ENCODE measurements at regions not wholly inside any gene's neighbourhood (a gene's known extent, or its start where the extent isn't known, plus 50 kb on each side); places are given as distances from the start of the nearest gene placed in this dataset.

DNA sequence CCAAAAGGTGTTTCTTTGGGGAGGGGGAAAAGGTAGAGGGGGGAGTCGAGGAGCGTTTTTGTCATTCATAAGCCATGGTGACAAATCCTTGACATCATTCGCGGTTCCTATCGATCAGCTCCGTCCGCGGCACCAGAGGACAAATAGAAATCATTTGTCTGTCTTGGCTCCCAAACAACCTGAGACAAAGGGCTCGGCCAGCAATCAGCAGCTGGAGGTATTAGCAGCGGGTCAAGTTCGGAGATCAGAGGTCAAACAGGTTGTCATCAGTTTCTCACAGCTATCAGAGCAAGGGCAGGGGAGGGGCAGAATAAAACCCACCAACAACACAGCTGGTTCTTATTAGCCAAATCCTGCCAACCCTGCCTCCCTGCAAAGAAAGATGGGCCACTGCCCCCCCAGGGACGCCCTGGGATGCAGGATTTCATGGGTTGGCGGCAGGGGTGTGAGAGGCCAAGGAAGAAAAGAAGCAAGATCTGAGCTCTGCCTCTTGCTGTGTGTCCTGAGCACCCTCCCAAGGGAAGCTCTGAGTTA is 145.3 kb upstream of the LHX1 start:
- H3K27ac Mint-ChIP-seq: no peak overlapping the region
- intact Hi-C loops (cut with micrococcal nuclease): no loop called here
- no peaks in the 10 kb centered on the region for H3K36me3 Mint-ChIP-seq
- ChIA-PET POLR2A (ENCODE audit: partially characterized antibody) (no interaction called here), CTCF (ENCODE audit: partially characterized antibody) (no interaction called here)
- no peak for DNase-seq
- H3K9me3 Mint-ChIP-seq: peaks cover 0 to 3% (median 0%) of the 10 kb centered on the region in 8 donors
- no peaks in the 10 kb centered on the region for H3K9me3 ChIP-seq (ENCODE audit: control insufficient read depth in 1 of 2, low read length in 2 of 2)
- no peak overlapping the region for H3K4me3 Mint-ChIP-seq
- H3K36me3 ChIP-seq (ENCODE audit: insufficient read depth, low read length): no peaks in the 10 kb centered on the region
- no peak overlapping the region for H3K27ac ChIP-seq (ENCODE audit: low read depth, low read length)
- H3K4me3 ChIP-seq (ENCODE audit: low read length in 2 of 2): no peak overlapping the region
- H3K4me1 ChIP-seq (ENCODE audit: insufficient read depth, low read length): no peaks in the 10 kb centered on the region
- H3K4me1 Mint-ChIP-seq: no peaks in the 10 kb centered on the region
- peaks cover 4% of the 10 kb centered on the region for H3K27me3 ChIP-seq (ENCODE audit: insufficient read depth, low read length)
- H3K27me3 Mint-ChIP-seq: peaks cover 9 to 11% of the 10 kb centered on the region in 2 donors

DNA sequence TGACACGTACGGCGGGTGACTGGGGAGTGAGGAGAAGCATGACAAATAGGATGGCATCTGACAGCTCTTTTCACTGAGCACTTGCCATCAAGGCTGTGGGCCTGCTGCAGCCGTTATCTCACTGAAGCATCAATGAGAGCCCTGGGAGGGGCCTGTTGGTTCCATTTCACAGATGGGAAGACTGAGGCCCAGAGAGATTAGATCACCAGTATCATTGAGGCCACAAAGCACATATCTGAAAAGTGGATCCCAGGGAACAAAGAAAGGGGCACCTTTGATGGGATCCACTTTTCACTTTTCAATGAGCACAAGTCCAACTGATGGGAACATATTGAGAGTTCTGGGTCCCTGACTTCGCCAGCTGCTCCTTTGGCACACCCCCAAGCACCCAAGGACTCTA is 144.4 kb upstream of the LHX1 start:
- DNase-seq: no peak
- Mint-ChIP-seq H3K4me3 (no peak overlapping the region), H3K27me3 (peaks cover 9 to 10% of the 10 kb centered on the region in 2 donors), H3K9me3 (peaks cover 0 to 5% (median 2%) of the 10 kb centered on the region in 8 donors), H3K36me3 (no peaks in the 10 kb centered on the region), H3K27ac (no peak overlapping the region), H3K4me1 (no peaks in the 10 kb centered on the region)
- CTCF ChIA-PET (ENCODE audit: partially characterized antibody): no interaction called here
- Histone ChIP-seq H3K27me3 (ENCODE audit: insufficient read depth, low read length) (peaks cover 4% of the 10 kb centered on the region), H3K4me1 (ENCODE audit: insufficient read depth, low read length) (no peaks in the 10 kb centered on the region), H3K36me3 (ENCODE audit: insufficient read depth, low read length) (no peaks in the 10 kb centered on the region), H3K4me3 (ENCODE audit: low read length in 2 of 2) (no peak overlapping the region), H3K27ac (ENCODE audit: low read depth, low read length) (no peak overlapping the region), H3K9me3 (ENCODE audit: control insufficient read depth in 1 of 2, low read length in 2 of 2) (no peaks in the 10 kb centered on the region)
- intact Hi-C loops (cut with micrococcal nuclease): no loop called here
- POLR2A ChIA-PET (ENCODE audit: partially characterized antibody): no interaction called here

DNA sequence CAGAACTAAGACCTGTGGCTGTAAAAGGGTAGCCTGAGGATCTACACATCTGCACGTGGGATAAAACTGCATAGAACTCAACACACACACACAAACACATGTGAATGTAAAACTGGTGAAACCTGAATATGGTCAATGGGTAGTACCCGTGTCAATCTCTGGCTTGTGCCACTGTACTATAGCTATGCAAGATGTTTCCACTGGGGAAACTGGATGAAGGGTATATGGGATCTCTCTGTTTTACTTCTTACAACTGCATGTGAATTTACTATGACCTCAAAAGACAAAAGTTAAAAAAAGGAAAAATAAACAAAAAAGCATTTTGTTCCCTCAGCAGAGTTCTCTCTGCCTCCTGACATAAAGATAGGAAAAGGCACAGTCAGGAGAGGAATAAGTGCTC is 143.3 kb upstream of the LHX1 start:
- POLR2A ChIA-PET (ENCODE audit: partially characterized antibody): no interaction called here
- Histone ChIP-seq H3K4me3 (ENCODE audit: low read length in 2 of 2) (no peak overlapping the region), H3K9me3 (ENCODE audit: control insufficient read depth in 1 of 2, low read length in 2 of 2) (no peaks in the 10 kb centered on the region), H3K27ac (ENCODE audit: low read depth, low read length) (no peak overlapping the region), H3K4me1 (ENCODE audit: insufficient read depth, low read length) (no peaks in the 10 kb centered on the region), H3K36me3 (ENCODE audit: insufficient read depth, low read length) (no peaks in the 10 kb centered on the region), H3K27me3 (ENCODE audit: insufficient read depth, low read length) (peaks cover 4% of the 10 kb centered on the region)
- CTCF ChIA-PET (ENCODE audit: partially characterized antibody): no interaction called here
- Mint-ChIP-seq H3K27me3 (peaks cover 9% of the 10 kb centered on the region in 2 donors), H3K27ac (no peak overlapping the region), H3K4me1 (no peaks in the 10 kb centered on the region), H3K36me3 (no peaks in the 10 kb centered on the region), H3K9me3 (peaks cover 0 to 8% (median 4%) of the 10 kb centered on the region in 8 donors), H3K4me3 (no peak overlapping the region)
- intact Hi-C loops (cut with micrococcal nuclease): no loop called here
- no peak for DNase-seq

DNA sequence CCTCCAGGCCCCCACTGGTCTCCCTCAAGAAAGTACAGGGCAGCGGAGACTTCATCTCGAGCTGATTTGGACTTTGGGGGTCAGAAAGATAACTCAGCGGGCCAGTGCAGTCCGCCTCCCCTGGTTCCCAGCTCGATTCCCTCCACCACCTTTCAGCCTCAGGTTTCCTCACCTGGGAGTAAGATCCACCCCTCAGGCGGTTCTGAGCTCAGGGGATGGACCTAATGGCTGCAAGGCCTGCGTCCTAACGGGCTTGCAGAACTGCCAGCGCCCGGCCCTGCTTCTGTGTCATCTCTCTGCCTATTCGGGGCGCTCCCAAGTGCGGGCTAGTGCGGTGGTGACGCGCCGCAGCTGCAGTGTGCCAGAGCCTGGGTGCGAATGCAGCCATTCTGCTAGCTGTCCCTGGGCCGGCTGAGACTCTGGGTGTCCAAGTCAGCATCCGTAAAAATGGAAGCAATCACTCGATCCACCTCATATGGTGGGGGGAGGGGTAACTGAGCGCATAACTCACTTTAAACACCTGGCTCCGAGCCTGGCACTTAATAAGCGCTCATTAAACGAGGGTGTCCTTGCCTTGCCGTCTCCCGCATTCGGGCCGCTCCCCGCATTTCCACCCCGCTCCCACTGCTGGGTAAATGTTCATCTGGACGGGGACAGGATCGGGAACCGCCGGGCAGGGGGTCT is 129.6 kb upstream of the LHX1 start:
- H3K27me3 ChIP-seq (ENCODE audit: insufficient read depth, low read length): no peaks in the 10 kb centered on the region
- H3K36me3 Mint-ChIP-seq: no peaks in the 10 kb centered on the region
- H3K4me3 ChIP-seq (ENCODE audit: low read length in 2 of 2): no peak overlapping the region
- H3K4me1 Mint-ChIP-seq: no peaks in the 10 kb centered on the region
- H3K4me3 Mint-ChIP-seq: no peak overlapping the region
- no peaks in the 10 kb centered on the region for H3K9me3 ChIP-seq (ENCODE audit: control insufficient read depth in 1 of 2, low read length in 2 of 2)
- peaks cover 36 to 44% of the 10 kb centered on the region in 2 donors for H3K27me3 Mint-ChIP-seq
- H3K9me3 Mint-ChIP-seq: peaks cover 0 to 2% (median 0%) of the 10 kb centered on the region in 8 donors
- ChIA-PET POLR2A (ENCODE audit: partially characterized antibody) (no interaction called here), CTCF (ENCODE audit: partially characterized antibody) (no interaction called here)
- no peak overlapping the region for H3K27ac ChIP-seq (ENCODE audit: low read depth, low read length)
- DNase-seq: no peak
- intact Hi-C loops (cut with micrococcal nuclease): no loop called here
- H3K27ac Mint-ChIP-seq: no peak overlapping the region
- H3K36me3 ChIP-seq (ENCODE audit: insufficient read depth, low read length): no peaks in the 10 kb centered on the region
- H3K4me1 ChIP-seq (ENCODE audit: insufficient read depth, low read length): no peaks in the 10 kb centered on the region

DNA sequence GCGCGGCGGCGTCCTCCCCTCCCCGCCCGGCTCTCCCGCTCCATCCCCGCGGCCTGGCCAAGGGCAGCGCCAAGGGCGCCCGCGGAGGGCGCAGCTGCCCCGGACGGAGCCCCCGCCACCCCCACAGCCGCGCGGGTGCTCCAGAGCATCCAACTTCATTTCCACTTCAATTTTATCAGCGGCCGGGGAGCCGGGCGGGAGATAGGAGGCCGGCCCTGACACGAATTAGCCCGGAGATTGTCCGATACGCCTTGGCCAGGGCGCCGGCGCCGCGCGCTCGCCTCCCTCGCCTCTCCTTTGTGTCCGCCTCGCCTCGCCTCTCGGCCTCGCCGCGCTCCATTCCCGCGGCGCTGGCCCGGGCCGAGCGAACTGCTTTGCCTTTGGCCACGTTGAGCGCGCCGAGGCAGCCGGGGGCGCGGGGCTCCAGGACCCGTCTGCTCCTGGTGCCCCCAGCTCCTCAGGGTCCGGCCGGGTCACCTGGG is 129.1 kb upstream of the LHX1 start:
- H3K27me3 ChIP-seq (ENCODE audit: insufficient read depth, low read length): no peaks in the 10 kb centered on the region
- H3K4me3 ChIP-seq (ENCODE audit: low read length in 2 of 2): no peak overlapping the region
- H3K4me1 Mint-ChIP-seq: no peaks in the 10 kb centered on the region
- H3K9me3 ChIP-seq (ENCODE audit: control insufficient read depth in 1 of 2, low read length in 2 of 2): no peaks in the 10 kb centered on the region
- H3K4me3 Mint-ChIP-seq: no peak overlapping the region
- no peak overlapping the region for H3K27ac ChIP-seq (ENCODE audit: low read depth, low read length)
- no peak overlapping the region for H3K27ac Mint-ChIP-seq
- H3K36me3 Mint-ChIP-seq: no peaks in the 10 kb centered on the region
- POLR2A ChIA-PET (ENCODE audit: partially characterized antibody): no interaction called here
- intact Hi-C loops (cut with micrococcal nuclease): no loop called here
- peaks cover 0 to 2% (median 0%) of the 10 kb centered on the region in 8 donors for H3K9me3 Mint-ChIP-seq
- no peaks in the 10 kb centered on the region for H3K4me1 ChIP-seq (ENCODE audit: insufficient read depth, low read length)
- DNase-seq: no peak
- peaks cover 41 to 48% of the 10 kb centered on the region in 2 donors for H3K27me3 Mint-ChIP-seq
- H3K36me3 ChIP-seq (ENCODE audit: insufficient read depth, low read length): no peaks in the 10 kb centered on the region
- CTCF ChIA-PET (ENCODE audit: partially characterized antibody): no interaction called here

DNA sequence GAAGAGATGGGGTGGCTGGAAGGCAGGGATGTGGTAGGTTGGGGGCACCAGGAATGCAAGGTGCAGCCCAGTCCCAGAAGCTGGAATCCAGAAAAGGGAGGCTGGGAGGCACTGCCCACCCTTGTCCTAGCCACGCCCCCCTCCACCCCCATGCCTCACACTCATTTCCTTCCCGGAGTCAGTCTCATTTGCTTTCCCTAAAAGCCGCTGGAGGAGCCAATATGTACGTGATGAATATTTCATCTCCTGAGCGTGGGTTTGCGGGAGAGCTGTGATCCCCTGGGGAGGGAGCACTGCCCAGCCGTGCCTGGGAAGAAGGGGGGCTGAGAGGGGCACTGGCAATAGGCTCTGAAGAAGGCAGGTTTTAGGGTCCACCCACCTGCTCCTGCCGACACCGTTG is 124.5 kb upstream of the LHX1 start:
- Mint-ChIP-seq H3K4me1 (no peaks in the 10 kb centered on the region), H3K9me3 (no peaks in the 10 kb centered on the region), H3K27ac (no peak overlapping the region), H3K27me3 (peaks cover 55 to 65% of the 10 kb centered on the region in 2 donors), H3K36me3 (no peaks in the 10 kb centered on the region), H3K4me3 (no peak overlapping the region)
- ChIA-PET CTCF (ENCODE audit: partially characterized antibody) (no interaction called here), POLR2A (ENCODE audit: partially characterized antibody) (no interaction called here)
- Histone ChIP-seq H3K27ac (ENCODE audit: low read depth, low read length) (no peak overlapping the region), H3K4me3 (ENCODE audit: low read length in 2 of 2) (no peak overlapping the region), H3K36me3 (ENCODE audit: insufficient read depth, low read length) (no peaks in the 10 kb centered on the region), H3K4me1 (ENCODE audit: insufficient read depth, low read length) (no peaks in the 10 kb centered on the region), H3K9me3 (ENCODE audit: control insufficient read depth in 1 of 2, low read length in 2 of 2) (no peaks in the 10 kb centered on the region), H3K27me3 (ENCODE audit: insufficient read depth, low read length) (no peaks in the 10 kb centered on the region)
- no peak for DNase-seq
- intact Hi-C loops (cut with micrococcal nuclease): no loop called here

DNA sequence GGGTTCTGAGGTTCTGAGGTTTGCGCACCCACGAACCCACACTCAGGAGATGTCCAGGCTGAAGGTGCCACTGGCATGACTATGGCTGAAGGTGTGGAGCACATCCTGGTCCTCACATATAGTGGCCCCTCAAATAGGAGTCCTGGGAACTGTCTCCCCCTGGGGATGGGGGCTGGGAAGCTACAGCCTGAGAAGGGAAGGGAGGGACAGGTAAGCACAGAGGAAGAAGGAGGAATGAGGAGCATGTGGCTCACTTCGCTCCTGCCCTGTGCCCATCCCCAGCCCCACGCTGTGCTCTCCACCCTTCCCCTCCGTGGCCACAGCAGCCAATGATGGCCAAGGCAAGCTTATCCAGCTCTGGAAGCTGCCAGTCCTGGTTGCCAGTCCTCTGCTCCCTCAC is 123.9 kb upstream of the LHX1 start:
- no peaks in the 10 kb centered on the region for H3K4me1 ChIP-seq (ENCODE audit: insufficient read depth, low read length)
- ChIA-PET POLR2A (ENCODE audit: partially characterized antibody) (no interaction called here), CTCF (ENCODE audit: partially characterized antibody) (no interaction called here)
- no peaks in the 10 kb centered on the region for H3K36me3 Mint-ChIP-seq
- peaks cover 54 to 65% of the 10 kb centered on the region in 2 donors for H3K27me3 Mint-ChIP-seq
- no peak overlapping the region for H3K4me3 ChIP-seq (ENCODE audit: low read length in 2 of 2)
- no peak overlapping the region for H3K4me3 Mint-ChIP-seq
- H3K9me3 Mint-ChIP-seq: no peaks in the 10 kb centered on the region
- no peaks in the 10 kb centered on the region for H3K4me1 Mint-ChIP-seq
- no peak overlapping the region for H3K27ac Mint-ChIP-seq
- no peaks in the 10 kb centered on the region for H3K36me3 ChIP-seq (ENCODE audit: insufficient read depth, low read length)
- no peak overlapping the region for H3K27ac ChIP-seq (ENCODE audit: low read depth, low read length)
- no peak for DNase-seq
- no peaks in the 10 kb centered on the region for H3K9me3 ChIP-seq (ENCODE audit: control insufficient read depth in 1 of 2, low read length in 2 of 2)
- no peaks in the 10 kb centered on the region for H3K27me3 ChIP-seq (ENCODE audit: insufficient read depth, low read length)
- intact Hi-C loops (cut with micrococcal nuclease): no loop called here

Measured in CD4-positive, alpha-beta memory T cell (primary cell).